Effector memory CD8-positive, alpha-beta T cell (primary cell): ENCODE measurements at regions not wholly inside any gene's neighbourhood (a gene's known extent, or its start where the extent isn't known, plus 50 kb on each side); places are given as distances from the start of the nearest gene placed in this dataset.

Source experiments
- ATAC-seq: fragments of 150-1000 bp; cut with Tn5 transposase; replicated peaks from 2 replicates; pipeline ENCODE4 v1.10.0; 2021; ENCODE audit warnings: mild to moderate bottlenecking, moderate library complexity
- DNase-seq, 3 experiments: peaks; one replicate each; pipeline ENCODE4 v3.0.0; 2021
- H3K27ac Mint-ChIP-seq, 2 donors: one replicate each; pipeline ENCODE4 v1.8.0; 2022; ENCODE audit warnings: mild to moderate bottlenecking in 2 of 2, mixed read lengths in 2 of 2, moderate library complexity in 2 of 2
- H3K27me3 Mint-ChIP-seq, 2 donors: one replicate each; pipeline ENCODE4 v1.8.0; 2022; ENCODE audit warnings: mixed read lengths in 2 of 2
- H3K36me3 Mint-ChIP-seq: one replicate; pipeline ENCODE4 v1.8.0; 2022; ENCODE audit warnings: mild to moderate bottlenecking, moderate library complexity, mixed read lengths; ENCODE audit not compliant: insufficient read depth
- H3K4me1 Mint-ChIP-seq, 2 donors: one replicate each; pipeline ENCODE4 v1.8.0; 2022; ENCODE audit warnings: low read depth in 2 of 2, mixed read lengths in 2 of 2
- H3K4me3 Mint-ChIP-seq, 2 donors: one replicate each; pipeline ENCODE4 v1.8.0; 2022; ENCODE audit warnings: mild to moderate bottlenecking in 2 of 2, mixed read lengths in 2 of 2, moderate library complexity in 2 of 2
- H3K9me3 Mint-ChIP-seq, 2 donors: one replicate each; pipeline ENCODE4 v1.8.0; 2022; ENCODE audit warnings: mixed read lengths in 2 of 2

GRCh38 chr10:47087667-47088066, 176.4 kb downstream of the PTPN20 start:
- DNase-seq: no peak
- no peak overlapping the region for H3K27ac Mint-ChIP-seq
- no peaks in the 10 kb centered on the region for H3K4me1 Mint-ChIP-seq
- H3K9me3 Mint-ChIP-seq: no peaks in the 10 kb centered on the region
- no peak overlapping the region for H3K4me3 Mint-ChIP-seq
- no peak for ATAC-seq
- H3K27me3 Mint-ChIP-seq: no peaks in the 10 kb centered on the region
- H3K36me3 Mint-ChIP-seq: no peaks in the 10 kb centered on the region

GRCh38 chr10:47088656-47089354, 177.6 kb downstream of the PTPN20 start:
- H3K27me3 Mint-ChIP-seq: no peaks in the 10 kb centered on the region
- no peaks in the 10 kb centered on the region for H3K36me3 Mint-ChIP-seq
- DNase-seq (no peak), ATAC-seq (no peak)
- H3K4me3 Mint-ChIP-seq: no peak overlapping the region
- H3K9me3 Mint-ChIP-seq: no peaks in the 10 kb centered on the region
- no peak overlapping the region for H3K27ac Mint-ChIP-seq
- no peaks in the 10 kb centered on the region for H3K4me1 Mint-ChIP-seq

- no peak overlapping the region for H3K4me3 Mint-ChIP-seq
- no peaks in the 10 kb centered on the region for H3K36me3 Mint-ChIP-seq
- H3K9me3 Mint-ChIP-seq: no peaks in the 10 kb centered on the region
- no peak overlapping the region for H3K27ac Mint-ChIP-seq
- ATAC-seq (no peak), DNase-seq (no peak)
- peaks cover 0 to 1% of the 10 kb centered on the region in 2 donors for H3K27me3 Mint-ChIP-seq
- H3K4me1 Mint-ChIP-seq: no peaks in the 10 kb centered on the region
Measured at GRCh38 chr10:47090042-47090441, 178.8 kb downstream of the PTPN20 start.

GRCh38 chr10:47090903-47091302, 179.7 kb downstream of the PTPN20 start:
- no peak overlapping the region for H3K27ac Mint-ChIP-seq
- H3K36me3 Mint-ChIP-seq: no peaks in the 10 kb centered on the region
- no peak overlapping the region for H3K4me3 Mint-ChIP-seq
- no peak for ATAC-seq
- H3K4me1 Mint-ChIP-seq: no peaks in the 10 kb centered on the region
- DNase-seq: no peak
- no peaks in the 10 kb centered on the region for H3K9me3 Mint-ChIP-seq
- H3K27me3 Mint-ChIP-seq: peaks cover 0 to 8% of the 10 kb centered on the region in 2 donors

DNA sequence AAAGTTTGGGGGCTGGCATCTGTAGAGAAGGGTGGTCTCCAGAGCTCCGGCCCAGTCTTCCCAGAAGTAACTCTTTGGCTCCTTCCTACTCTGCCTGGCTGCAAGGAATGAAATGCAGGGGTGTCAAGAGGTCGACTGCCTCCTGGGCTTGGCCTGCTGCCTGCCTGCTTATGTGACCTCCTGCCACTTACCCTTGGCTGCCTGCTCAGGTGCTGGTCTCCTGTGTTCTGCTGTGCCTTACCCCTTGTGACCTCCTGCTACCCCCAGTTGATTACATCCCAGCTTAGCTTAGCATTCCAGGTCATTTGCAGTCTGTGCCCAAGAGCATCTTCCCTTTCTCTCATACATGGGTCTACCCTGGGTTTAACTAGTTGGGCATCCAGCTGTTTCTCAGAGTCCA, 180.2 kb downstream of the PTPN20 start:
- DNase-seq: no peak
- no peak for ATAC-seq
- H3K27ac Mint-ChIP-seq: no peak overlapping the region
- no peaks in the 10 kb centered on the region for H3K9me3 Mint-ChIP-seq
- H3K4me1 Mint-ChIP-seq: no peaks in the 10 kb centered on the region
- no peak overlapping the region for H3K4me3 Mint-ChIP-seq
- no peaks in the 10 kb centered on the region for H3K36me3 Mint-ChIP-seq
- peaks cover 4 to 13% of the 10 kb centered on the region in 2 donors for H3K27me3 Mint-ChIP-seq

- DNase-seq (no peak), ATAC-seq (no peak)
- Mint-ChIP-seq H3K27ac (no peak overlapping the region), H3K27me3 (peaks cover 6 to 15% of the 10 kb centered on the region in 2 donors), H3K4me1 (no peaks in the 10 kb centered on the region), H3K4me3 (no peak overlapping the region), H3K36me3 (no peaks in the 10 kb centered on the region), H3K9me3 (no peaks in the 10 kb centered on the region)
Measured at GRCh38 chr10:47092376-47092775, 181.1 kb downstream of the PTPN20 start.

DNA sequence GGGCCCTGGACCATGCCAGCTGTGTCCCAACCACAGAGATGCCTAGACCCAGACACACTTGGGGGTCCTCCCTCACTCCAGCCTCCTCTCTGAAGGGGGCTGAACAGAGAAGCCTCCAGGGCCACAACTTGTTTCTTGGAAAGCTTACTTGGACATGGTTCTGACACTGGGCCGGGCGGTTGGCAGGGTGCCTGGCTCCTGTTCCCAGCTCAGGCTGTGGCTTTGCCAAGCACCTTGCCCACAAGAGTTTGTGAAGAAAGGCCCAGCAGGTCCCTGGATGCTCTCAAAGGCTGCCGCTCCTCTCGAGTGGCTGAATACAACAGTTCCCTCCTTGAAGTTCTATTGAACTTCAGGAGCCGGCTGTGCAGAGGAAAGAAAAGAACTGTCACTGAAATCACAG, 181.6 kb downstream of the PTPN20 start:
- Mint-ChIP-seq H3K4me3 (no peak overlapping the region), H3K27me3 (peaks cover 6 to 15% of the 10 kb centered on the region in 2 donors), H3K4me1 (no peaks in the 10 kb centered on the region), H3K27ac (no peak overlapping the region), H3K36me3 (no peaks in the 10 kb centered on the region), H3K9me3 (no peaks in the 10 kb centered on the region)
- DNase-seq: no peak
- no peak for ATAC-seq

GRCh38 chr10:47094126-47094525, 182.9 kb downstream of the PTPN20 start:
- no peak for ATAC-seq
- Mint-ChIP-seq H3K27ac (no peak overlapping the region), H3K27me3 (peaks cover 6 to 15% of the 10 kb centered on the region in 2 donors), H3K9me3 (no peaks in the 10 kb centered on the region), H3K4me3 (no peak overlapping the region), H3K36me3 (no peaks in the 10 kb centered on the region), H3K4me1 (no peaks in the 10 kb centered on the region)
- DNase-seq: no peak

DNA sequence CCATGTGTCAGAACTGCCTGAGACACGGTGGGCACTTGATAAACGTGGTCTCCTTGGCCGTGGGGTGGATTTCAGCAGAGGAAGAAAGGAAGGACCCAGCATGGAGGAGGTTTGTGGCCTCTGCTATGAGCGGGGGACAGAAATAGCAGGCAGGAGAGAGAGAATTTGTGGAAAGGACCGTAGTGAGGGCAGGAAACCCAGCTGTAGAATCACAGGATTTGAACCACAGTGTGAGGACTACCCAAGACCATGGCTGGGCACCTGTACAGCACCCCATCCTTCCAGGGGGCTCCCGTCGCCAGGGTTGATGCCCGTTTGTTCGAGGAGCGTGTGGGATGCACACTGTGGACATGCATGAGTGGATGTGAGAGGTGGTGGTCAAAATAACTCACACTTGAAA, 183.4 kb downstream of the PTPN20 start:
- Mint-ChIP-seq H3K9me3 (no peaks in the 10 kb centered on the region), H3K27ac (no peak overlapping the region), H3K27me3 (peaks cover 6 to 15% of the 10 kb centered on the region in 2 donors), H3K4me3 (no peak overlapping the region), H3K4me1 (no peaks in the 10 kb centered on the region), H3K36me3 (no peaks in the 10 kb centered on the region)
- ATAC-seq: no peak
- no peak for DNase-seq

- no peak for ATAC-seq
- no peaks in the 10 kb centered on the region for H3K4me1 Mint-ChIP-seq
- peaks cover 6 to 15% of the 10 kb centered on the region in 2 donors for H3K27me3 Mint-ChIP-seq
- DNase-seq: no peak
- no peak overlapping the region for H3K4me3 Mint-ChIP-seq
- no peaks in the 10 kb centered on the region for H3K36me3 Mint-ChIP-seq
- no peak overlapping the region for H3K27ac Mint-ChIP-seq
- no peaks in the 10 kb centered on the region for H3K9me3 Mint-ChIP-seq
Measured at GRCh38 chr10:47095211-47095610, 184.0 kb downstream of the PTPN20 start.

DNA sequence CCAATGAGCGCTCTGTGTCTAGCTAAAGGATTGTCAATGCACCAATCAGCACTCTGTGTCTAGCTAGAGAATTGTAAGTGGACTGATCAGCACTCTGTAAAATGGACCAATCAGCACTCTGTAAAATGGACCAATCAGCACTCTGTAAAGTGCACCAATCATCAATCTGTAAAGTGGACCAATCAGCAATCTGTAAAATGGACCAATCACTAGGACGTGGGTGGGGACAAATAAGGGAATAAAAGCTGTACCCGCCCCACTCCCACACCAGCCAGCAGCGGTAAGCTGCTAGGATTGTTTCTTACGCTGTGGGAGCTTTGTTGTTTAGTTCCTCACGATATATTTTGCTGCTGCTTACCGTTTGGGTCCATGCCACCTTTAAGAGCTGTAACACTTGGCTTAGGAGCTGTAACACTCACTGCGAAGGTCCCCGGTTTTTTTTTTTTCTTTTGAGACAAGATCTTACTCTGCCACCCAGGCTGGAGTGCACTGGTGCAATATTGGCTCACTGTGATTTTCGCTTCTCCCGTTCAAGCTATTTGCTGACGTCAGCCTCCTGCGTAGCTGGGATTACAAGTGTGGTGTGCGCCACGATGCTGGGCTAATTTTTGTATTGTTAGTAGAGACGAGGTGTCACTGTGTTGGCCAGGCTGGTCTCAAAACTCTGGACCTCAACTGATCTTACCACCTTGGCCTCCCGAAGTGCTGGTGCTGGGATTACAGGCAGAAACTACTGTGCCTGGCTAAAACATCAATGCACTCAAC, 184.8 kb downstream of the PTPN20 start:
- DNase-seq (no peak), ATAC-seq (no peak)
- H3K27me3 Mint-ChIP-seq: peaks cover 6 to 15% of the 10 kb centered on the region in 2 donors
- no peaks in the 10 kb centered on the region for H3K36me3 Mint-ChIP-seq
- no peaks in the 10 kb centered on the region for H3K4me1 Mint-ChIP-seq
- no peak overlapping the region for H3K27ac Mint-ChIP-seq
- H3K4me3 Mint-ChIP-seq: no peak overlapping the region
- H3K9me3 Mint-ChIP-seq: no peaks in the 10 kb centered on the region

- H3K27ac Mint-ChIP-seq: no peak overlapping the region
- no peak overlapping the region for H3K4me3 Mint-ChIP-seq
- no peaks in the 10 kb centered on the region for H3K9me3 Mint-ChIP-seq
- DNase-seq (no peak), ATAC-seq (no peak)
- H3K36me3 Mint-ChIP-seq: no peaks in the 10 kb centered on the region
- H3K27me3 Mint-ChIP-seq: peaks cover 6 to 15% of the 10 kb centered on the region in 2 donors
- no peaks in the 10 kb centered on the region for H3K4me1 Mint-ChIP-seq
Measured at GRCh38 chr10:47098238-47098637, 187.0 kb downstream of the PTPN20 start.

DNA sequence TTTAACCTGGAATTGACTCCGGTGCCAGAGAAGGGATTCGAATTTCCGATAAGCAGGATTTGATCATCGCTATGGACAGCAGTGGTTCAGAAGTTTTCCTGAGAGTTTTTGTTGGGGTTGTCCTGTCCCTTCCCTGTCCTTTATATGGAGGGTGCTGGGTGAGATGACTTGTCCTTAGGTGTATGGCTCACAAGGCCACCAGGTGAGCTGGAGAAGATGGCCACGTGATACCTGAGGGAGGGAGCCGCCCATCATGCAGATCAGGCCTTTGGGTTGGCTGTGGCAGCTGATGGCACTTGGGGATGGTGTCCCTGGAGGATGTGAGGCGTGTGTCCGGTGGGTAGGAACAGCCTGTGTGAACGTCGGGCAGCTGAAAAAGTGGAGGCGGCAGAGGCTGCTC, 187.7 kb downstream of the PTPN20 start:
- no peak for ATAC-seq
- no peak overlapping the region for H3K4me3 Mint-ChIP-seq

GRCh38 chr10:47099474-47099873, 188.2 kb downstream of the PTPN20 start:
- ATAC-seq (no peak), DNase-seq (no peak)
- no peaks in the 10 kb centered on the region for H3K9me3 Mint-ChIP-seq
- no peaks in the 10 kb centered on the region for H3K4me1 Mint-ChIP-seq
- no peak overlapping the region for H3K4me3 Mint-ChIP-seq
- H3K27me3 Mint-ChIP-seq: peaks cover 6 to 15% of the 10 kb centered on the region in 2 donors
- no peak overlapping the region for H3K27ac Mint-ChIP-seq
- H3K36me3 Mint-ChIP-seq: no peaks in the 10 kb centered on the region

More for the DNA sequence above, 187.7 kb downstream of the PTPN20 start:
- Mint-ChIP-seq H3K36me3 (no peaks in the 10 kb centered on the region), H3K4me1 (no peaks in the 10 kb centered on the region), H3K27ac (no peak overlapping the region), H3K9me3 (no peaks in the 10 kb centered on the region), H3K27me3 (peaks cover 6 to 15% of the 10 kb centered on the region in 2 donors)
- no peak for DNase-seq
